ENCODE measurements at regions not wholly inside any gene's neighbourhood (a gene's known extent, or its start where the extent isn't known, plus 50 kb on each side); places are given as distances from the start of the nearest gene placed in this dataset.

DNA sequence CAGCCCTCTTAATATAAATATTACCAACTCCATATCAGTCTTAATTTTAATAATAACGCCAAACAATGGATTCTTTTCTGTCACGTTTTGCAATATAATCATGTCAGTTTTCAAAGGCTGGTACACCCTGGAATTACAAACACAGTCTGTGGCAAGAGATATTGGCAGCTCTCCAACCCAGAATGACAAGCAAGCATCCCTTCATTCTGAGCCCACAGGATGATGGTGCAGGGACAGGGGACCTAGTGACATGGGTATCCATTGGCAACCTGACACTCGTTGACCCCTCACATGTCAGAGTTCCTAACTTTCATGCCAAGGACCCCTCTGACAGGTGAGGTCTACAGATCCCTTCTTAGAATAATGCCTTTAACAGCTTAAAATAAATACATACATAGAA, 154.5 kb upstream of the TSC22D2 start:
- no peak for TF ChIP-seq ZNF274 (IDR thresholded peaks at IDR 0.05; ENCODE audit: borderline replicate concordance, extremely low read depth, low read length)
- TF ChIP-seq, protein P1, sequence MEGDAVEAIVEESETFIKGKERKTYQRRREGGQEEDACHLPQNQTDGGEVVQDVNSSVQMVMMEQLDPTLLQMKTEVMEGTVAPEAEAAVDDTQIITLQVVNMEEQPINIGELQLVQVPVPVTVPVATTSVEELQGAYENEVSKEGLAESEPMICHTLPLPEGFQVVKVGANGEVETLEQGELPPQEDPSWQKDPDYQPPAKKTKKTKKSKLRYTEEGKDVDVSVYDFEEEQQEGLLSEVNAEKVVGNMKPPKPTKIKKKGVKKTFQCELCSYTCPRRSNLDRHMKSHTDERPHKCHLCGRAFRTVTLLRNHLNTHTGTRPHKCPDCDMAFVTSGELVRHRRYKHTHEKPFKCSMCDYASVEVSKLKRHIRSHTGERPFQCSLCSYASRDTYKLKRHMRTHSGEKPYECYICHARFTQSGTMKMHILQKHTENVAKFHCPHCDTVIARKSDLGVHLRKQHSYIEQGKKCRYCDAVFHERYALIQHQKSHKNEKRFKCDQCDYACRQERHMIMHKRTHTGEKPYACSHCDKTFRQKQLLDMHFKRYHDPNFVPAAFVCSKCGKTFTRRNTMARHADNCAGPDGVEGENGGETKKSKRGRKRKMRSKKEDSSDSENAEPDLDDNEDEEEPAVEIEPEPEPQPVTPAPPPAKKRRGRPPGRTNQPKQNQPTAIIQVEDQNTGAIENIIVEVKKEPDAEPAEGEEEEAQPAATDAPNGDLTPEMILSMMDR (IDR thresholded peaks at IDR 0.05; ENCODE audit: control extremely low read depth in 1 of 3, insufficient read depth in 1 of 3, low read depth in 1 of 3, low read length in 3 of 3): no peak
- TF ChIP-seq JUND (IDR thresholded peaks at IDR 0.05; ENCODE audit: low read length): no peak
- TF ChIP-seq RFX5 (IDR thresholded peaks at IDR 0.05; ENCODE audit: borderline replicate concordance, low read depth, low read length): no peak
- no peak for TF ChIP-seq CBX5 (IDR thresholded peaks at IDR 0.05; ENCODE audit: low read depth, low read length)
- TF ChIP-seq JUN (IDR thresholded peaks at IDR 0.05; ENCODE audit: low read depth, low read length): no peak
- TF ChIP-seq RXRA (IDR thresholded peaks at IDR 0.05; ENCODE audit: insufficient read depth, low read depth, low read length): no peak
- TF ChIP-seq YY1 (IDR thresholded peaks at IDR 0.05; ENCODE audit: low read depth, low read length): no peak
- no peak for TF ChIP-seq RNF2 (IDR thresholded peaks at IDR 0.05; ENCODE audit: borderline replicate concordance, low read depth, low read length, missing control alignments, poor library complexity, severe bottlenecking)
- TF ChIP-seq EZH2 (IDR thresholded peaks at IDR 0.05; ENCODE audit: low read depth, low read length, severe bottlenecking): no peak
- no peak for TF ChIP-seq POLR2AphosphoS5 (IDR thresholded peaks at IDR 0.05; ENCODE audit: low read depth, low read length)
- no peak for TF ChIP-seq TAF7 (optimal IDR thresholded peaks at IDR 0.05; ENCODE audit: borderline replicate concordance, low read depth, low read length)
- TF ChIP-seq SRF (IDR thresholded peaks at IDR 0.05; ENCODE audit: low read depth, low read length): no peak
- TF ChIP-seq POLR2A (IDR thresholded peaks at IDR 0.05; ENCODE audit: control extremely low read depth in 1 of 2, low read depth in 2 of 2, low read length in 2 of 2): no peak
